ENCODE measurements at regions not wholly inside any gene's neighbourhood (a gene's known extent, or its start where the extent isn't known, plus 50 kb on each side); places are given as distances from the start of the nearest gene placed in this dataset.

- TF ChIP-seq CTCF (conservative IDR thresholded peaks at IDR 0.05) (no peak), ZFX (IDR thresholded peaks at IDR 0.05) (no peak)
These were observed 561.7 kb upstream of the SGO1 start for GRCh38 chr3:20747741-20748140.

Measured in C4-2B (cell line).